ENCODE measurements at regions not wholly inside any gene's neighbourhood (a gene's known extent, or its start where the extent isn't known, plus 50 kb on each side); places are given as distances from the start of the nearest gene placed in this dataset.

DNA sequence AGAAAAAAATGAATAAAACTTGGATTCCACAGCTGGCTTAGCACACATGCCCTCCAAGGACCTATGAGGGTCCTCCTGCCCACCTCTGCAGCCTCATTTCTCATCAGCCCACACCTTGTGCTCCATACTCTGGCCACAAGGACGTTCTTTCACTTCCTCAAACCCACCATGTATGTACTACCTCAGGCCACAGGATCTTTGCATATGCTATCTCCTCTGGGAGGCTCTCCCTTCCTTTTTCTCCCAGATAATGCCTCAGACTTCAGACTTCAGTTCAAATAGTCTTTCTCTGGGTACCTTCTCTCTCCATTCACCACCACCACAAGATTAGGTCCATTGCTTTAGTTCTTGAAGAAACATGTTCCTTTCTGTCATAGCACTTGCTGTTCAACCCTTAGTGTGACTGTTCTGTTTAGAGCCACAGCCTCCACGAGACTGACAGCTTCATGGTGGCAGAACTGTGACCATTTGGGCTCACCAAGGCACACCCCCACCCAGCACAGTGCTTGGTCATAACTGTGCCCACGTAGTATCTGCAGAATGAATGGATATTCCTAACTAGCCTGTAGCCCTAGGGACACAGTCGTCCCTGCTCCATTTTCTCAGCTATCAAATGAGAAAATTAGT is 146.7 kb upstream of the LRFN2 start:
- TF ChIP-seq, protein P1, sequence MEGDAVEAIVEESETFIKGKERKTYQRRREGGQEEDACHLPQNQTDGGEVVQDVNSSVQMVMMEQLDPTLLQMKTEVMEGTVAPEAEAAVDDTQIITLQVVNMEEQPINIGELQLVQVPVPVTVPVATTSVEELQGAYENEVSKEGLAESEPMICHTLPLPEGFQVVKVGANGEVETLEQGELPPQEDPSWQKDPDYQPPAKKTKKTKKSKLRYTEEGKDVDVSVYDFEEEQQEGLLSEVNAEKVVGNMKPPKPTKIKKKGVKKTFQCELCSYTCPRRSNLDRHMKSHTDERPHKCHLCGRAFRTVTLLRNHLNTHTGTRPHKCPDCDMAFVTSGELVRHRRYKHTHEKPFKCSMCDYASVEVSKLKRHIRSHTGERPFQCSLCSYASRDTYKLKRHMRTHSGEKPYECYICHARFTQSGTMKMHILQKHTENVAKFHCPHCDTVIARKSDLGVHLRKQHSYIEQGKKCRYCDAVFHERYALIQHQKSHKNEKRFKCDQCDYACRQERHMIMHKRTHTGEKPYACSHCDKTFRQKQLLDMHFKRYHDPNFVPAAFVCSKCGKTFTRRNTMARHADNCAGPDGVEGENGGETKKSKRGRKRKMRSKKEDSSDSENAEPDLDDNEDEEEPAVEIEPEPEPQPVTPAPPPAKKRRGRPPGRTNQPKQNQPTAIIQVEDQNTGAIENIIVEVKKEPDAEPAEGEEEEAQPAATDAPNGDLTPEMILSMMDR (conservative IDR thresholded peaks at IDR 0.05 in 1 of 2, IDR thresholded peaks at IDR 0.05 in 1 of 2; ENCODE audit: extremely low read depth in 1 of 2, insufficient read depth in 1 of 2, low read depth in 1 of 2, low read length in 2 of 2): no peak
- no peak for TF ChIP-seq EZH2 (IDR thresholded peaks at IDR 0.05; ENCODE audit: borderline replicate concordance, low read length)

All from mammary epithelial cell (primary cell).